ACC112 (cell line): ENCODE measurements at regions not wholly inside any gene's neighbourhood (a gene's known extent, or its start where the extent isn't known, plus 50 kb on each side); places are given as distances from the start of the nearest gene placed in this dataset.
A peak's percentile ranks its signal among the peaks of the same experiment; 100 is the strongest.

Source experiments
- H2AFZ ChIP-seq: fragments of 200-600 bp; sonication (generic); one replicate; pipeline ENCODE4 v1.6.0; 2017; ENCODE audit warnings: antibody characterized with exemption, low read length; ENCODE audit not compliant: unreplicated experiment
- H3K27ac ChIP-seq: fragments of 200-600 bp; sonication (generic); 2 replicates; pipeline ENCODE4 v1.5.1; 2014; ENCODE audit warnings: low read depth, mild to moderate bottlenecking, antibody characterized with exemption, low read length, moderate library complexity
- H3K27me3 ChIP-seq: fragments of 200-600 bp; sonication (generic); 2 replicates; pipeline ENCODE4 v1.6.1; 2014; ENCODE audit warnings: mild to moderate bottlenecking, antibody characterized with exemption, low read length, moderate library complexity, mixed read lengths; ENCODE audit not compliant: insufficient read depth
- H3K36me3 ChIP-seq: fragments of 200-600 bp; sonication (generic); 2 replicates; pipeline ENCODE4 v1.6.1; 2016; ENCODE audit warnings: mild to moderate bottlenecking, antibody characterized with exemption, low read length, moderate library complexity, mixed read lengths; ENCODE audit not compliant: insufficient read depth
- H3K4me1 ChIP-seq: fragments of 200-600 bp; sonication (generic); one replicate; pipeline ENCODE4 v1.6.1; 2016; ENCODE audit warnings: low read length, mixed read lengths; ENCODE audit not compliant: insufficient read depth, unreplicated experiment, control insufficient read depth
- H3K4me3 ChIP-seq: fragments of 200-600 bp; sonication (generic); 2 replicates; pipeline ENCODE4 v1.5.1; 2014; ENCODE audit warnings: mild to moderate bottlenecking, low read depth, low read length
- H3K79me2 ChIP-seq: fragments of 200-600 bp; sonication (generic); one replicate; pipeline ENCODE4 v1.6.0; 2016; ENCODE audit warnings: low read length; ENCODE audit not compliant: control insufficient read depth, unreplicated experiment, insufficient read depth

DNA sequence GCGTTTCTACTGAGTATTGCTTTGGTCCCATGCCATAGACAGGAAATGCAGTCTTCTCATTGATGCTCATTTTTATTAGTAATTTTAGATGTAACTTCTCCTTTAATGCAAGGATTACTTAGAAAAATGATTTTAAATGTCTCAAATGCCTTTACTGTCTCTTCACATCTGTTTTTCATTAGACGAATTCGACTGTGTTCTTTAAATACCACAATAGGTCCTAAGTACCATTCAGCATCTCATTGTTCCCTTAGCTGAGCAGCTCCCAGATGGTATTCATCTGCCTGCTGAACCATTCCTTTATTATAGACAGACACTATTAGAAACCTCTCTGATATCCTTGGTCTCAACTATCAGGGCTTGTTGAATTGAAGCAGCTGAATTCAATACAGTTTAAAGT lies 113.6 kb downstream of the LSMEM1 start:
- Histone ChIP-seq H3K4me1 (peaks cover 14% of the 10 kb centered on the region), H3K27me3 (no peaks in the 10 kb centered on the region), H3K4me3 (no peak overlapping the region), H3K79me2 (no peaks in the 10 kb centered on the region), H2AFZ (no peak overlapping the region), H3K27ac (no peak overlapping the region), H3K36me3 (no peaks in the 10 kb centered on the region)

DNA sequence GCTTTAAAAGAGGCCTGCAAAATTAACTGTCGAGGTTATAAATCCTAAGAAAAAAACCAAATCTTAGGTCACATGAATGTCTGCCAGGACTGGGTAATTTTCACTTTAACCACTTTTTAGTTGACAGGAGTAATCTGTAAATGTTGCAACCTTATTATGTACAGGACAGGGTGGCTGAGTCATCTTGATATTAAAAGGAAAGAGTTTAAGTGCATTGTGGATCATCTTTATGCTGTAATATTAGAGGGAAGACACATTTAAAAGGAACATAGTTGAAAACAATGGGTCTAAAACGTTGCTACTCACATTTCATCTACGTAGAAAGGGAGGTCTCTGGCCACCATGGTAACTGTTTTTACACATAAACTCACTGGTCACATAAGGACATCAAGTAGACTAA lies 115.5 kb downstream of the LSMEM1 start:
- Histone ChIP-seq H3K4me1 (peaks cover 14% of the 10 kb centered on the region), H3K27me3 (no peaks in the 10 kb centered on the region), H3K36me3 (no peaks in the 10 kb centered on the region), H3K79me2 (no peaks in the 10 kb centered on the region), H3K27ac (peak overlapping the region; percentile 87), H2AFZ (peak overlapping the region; percentile 8), H3K4me3 (peak overlapping the region; percentile 8; the same call in 1 of the 2 replicates)

DNA sequence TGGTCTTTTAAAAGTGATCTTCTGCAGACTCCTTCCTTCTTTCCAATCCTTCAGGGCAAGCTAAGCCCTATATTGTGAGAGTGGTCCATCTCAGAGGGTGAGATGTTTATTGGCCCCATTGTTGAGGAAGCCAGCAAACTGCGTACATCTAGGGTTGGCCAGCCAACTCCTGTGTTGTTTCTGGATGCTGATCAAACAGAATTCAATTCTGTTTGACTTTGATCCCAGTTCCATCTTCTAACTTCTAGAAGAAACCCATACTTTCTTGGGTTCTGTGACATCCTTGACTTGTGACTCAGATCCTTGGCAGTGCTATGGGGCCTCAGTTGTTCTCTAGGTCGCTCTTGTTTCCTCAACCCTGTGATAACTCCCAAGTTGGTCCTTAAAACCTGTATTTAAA lies 116.2 kb downstream of the LSMEM1 start:
- peaks cover 14% of the 10 kb centered on the region for H3K4me1 ChIP-seq
- H3K79me2 ChIP-seq = no peaks in the 10 kb centered on the region
- no peak overlapping the region for H3K4me3 ChIP-seq
- H3K36me3 ChIP-seq = no peaks in the 10 kb centered on the region
- no peaks in the 10 kb centered on the region for H3K27me3 ChIP-seq
- H2AFZ ChIP-seq = no peak overlapping the region
- peak overlapping the region; percentile 87 for H3K27ac ChIP-seq

DNA sequence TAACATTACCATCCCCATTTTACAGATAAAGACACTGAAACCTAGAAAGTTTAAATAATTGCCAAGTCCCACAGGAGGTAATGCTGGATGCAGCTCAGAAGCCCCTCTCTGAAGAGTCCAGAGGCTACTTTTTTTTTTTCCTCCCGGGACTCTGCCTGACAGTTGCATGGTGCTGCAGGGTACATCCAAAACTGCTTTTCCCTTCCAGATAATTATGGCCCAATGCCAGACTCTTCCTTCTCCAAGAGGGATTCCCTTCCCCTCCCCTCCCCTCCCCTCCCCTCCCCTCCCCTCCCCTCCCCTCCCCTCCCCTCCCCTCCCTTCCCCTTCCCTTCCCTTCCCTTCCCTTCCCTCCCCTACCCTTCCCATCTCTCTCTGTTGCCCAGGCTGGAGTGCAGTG lies 122.9 kb downstream of the LSMEM1 start:
- H3K27me3 ChIP-seq = peaks cover 7% of the 10 kb centered on the region; the same call in 1 of the 2 replicates
- H3K79me2 ChIP-seq = no peaks in the 10 kb centered on the region
- H2AFZ ChIP-seq = no peak overlapping the region

DNA sequence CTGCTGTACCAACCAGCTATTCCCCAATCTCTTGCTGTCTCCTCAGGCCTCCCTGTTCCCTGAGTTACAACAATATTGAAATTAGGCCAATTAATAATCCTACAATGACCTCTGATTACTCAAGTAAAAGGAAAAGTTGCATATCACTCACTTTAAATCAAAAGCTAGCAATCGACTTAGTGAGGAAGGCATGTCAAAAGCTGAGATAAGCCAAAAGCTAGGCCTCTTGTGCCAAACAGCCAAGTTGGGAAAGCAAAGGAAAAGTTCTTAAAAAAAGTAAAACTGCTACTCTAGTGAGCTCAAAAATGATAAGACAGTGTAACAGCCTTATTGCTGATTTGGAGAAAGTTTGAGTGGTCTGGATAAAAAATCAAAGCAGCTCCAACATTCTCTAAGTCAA lies 129.8 kb downstream of the LSMEM1 start:
- H3K27me3 ChIP-seq = 0 out of 2 replicates have a peak, but pooled peaks cover 1% of the 10 kb centered on the region
- H3K4me1 ChIP-seq = no peaks in the 10 kb centered on the region
- H3K79me2 ChIP-seq = no peaks in the 10 kb centered on the region
- H3K27ac ChIP-seq = no peak overlapping the region
- no peak overlapping the region for H3K4me3 ChIP-seq
- H3K36me3 ChIP-seq = no peaks in the 10 kb centered on the region
- H2AFZ ChIP-seq = no peak overlapping the region

More for the DNA sequence above, 122.9 kb downstream of the LSMEM1 start:
- H3K4me3 ChIP-seq = no peak overlapping the region
- H3K36me3 ChIP-seq = no peaks in the 10 kb centered on the region
- no peak overlapping the region for H3K27ac ChIP-seq
- H3K4me1 ChIP-seq = no peaks in the 10 kb centered on the region

DNA sequence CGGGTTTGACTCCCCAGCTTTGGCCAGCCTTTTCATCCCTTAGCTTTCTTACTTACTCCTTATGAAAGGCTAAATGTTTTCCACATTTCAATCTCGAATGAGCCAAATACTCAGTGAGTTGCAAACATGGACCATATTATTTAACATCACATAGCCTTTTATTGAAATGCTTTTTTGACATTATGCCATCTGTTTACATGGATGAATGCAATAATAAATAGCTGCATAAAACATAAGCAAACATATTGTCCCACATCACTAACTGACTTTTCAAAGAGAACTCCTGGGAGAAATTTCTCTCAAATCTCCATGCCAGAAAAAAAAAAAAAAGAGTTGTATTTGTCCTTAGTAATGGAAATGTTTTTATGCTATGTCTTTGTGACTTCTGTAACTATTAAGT lies 134.9 kb downstream of the LSMEM1 start:
- Histone ChIP-seq H3K4me1 (peaks cover 3% of the 10 kb centered on the region), H3K27me3 (no peaks in the 10 kb centered on the region), H3K36me3 (no peaks in the 10 kb centered on the region), H3K4me3 (no peak overlapping the region), H2AFZ (no peak overlapping the region), H3K27ac (no peak overlapping the region), H3K79me2 (no peaks in the 10 kb centered on the region)

DNA sequence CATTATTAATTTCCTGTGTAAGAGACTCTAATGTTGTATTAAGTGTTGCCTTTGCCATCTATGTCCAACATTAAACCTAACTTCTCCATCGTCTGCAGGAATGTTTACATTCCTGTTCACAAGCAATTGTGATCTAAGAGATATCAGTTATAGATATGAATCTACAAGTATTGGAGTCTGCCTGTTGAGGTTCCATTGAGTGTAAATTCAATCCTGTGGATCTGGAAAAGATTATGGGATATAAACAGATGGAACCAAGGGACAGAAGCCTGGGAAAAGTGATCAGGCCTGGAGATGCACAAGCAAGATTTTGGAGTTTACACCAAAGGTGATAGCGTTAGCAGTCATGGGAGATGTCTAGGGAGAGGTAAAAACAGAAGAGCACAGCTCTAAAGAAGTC lies 135.5 kb downstream of the LSMEM1 start:
- no peak overlapping the region for H3K4me3 ChIP-seq
- H3K27me3 ChIP-seq = no peaks in the 10 kb centered on the region
- no peaks in the 10 kb centered on the region for H3K79me2 ChIP-seq
- no peaks in the 10 kb centered on the region for H3K36me3 ChIP-seq
- H3K27ac ChIP-seq = no peak overlapping the region
- H2AFZ ChIP-seq = peak overlapping the region; percentile 80
- H3K4me1 ChIP-seq = peaks cover 3% of the 10 kb centered on the region

DNA sequence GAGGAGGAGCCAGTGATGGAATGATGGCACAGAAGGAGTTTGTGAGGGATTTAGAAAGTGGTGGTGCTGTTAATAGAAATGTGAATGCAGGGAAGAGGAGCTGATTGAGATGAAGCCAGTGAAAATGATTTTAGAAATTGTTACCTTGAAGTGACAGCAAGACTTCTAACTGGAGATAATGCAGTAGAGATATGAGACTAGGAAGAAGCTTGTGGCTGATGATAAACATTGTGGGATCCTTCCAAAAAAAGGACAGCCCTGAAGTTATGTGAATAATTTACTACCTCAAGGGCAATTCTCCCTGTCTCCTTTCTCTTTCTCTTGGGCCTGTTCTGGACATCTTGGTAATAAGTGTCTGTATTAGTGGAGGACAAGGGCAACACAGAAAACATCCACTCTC lies 138.6 kb downstream of the LSMEM1 start:
- Histone ChIP-seq H3K36me3 (no peaks in the 10 kb centered on the region), H3K79me2 (no peaks in the 10 kb centered on the region), H2AFZ (no peak overlapping the region), H3K27me3 (no peaks in the 10 kb centered on the region), H3K4me1 (peaks cover 3% of the 10 kb centered on the region), H3K27ac (no peak overlapping the region), H3K4me3 (no peak overlapping the region)

DNA sequence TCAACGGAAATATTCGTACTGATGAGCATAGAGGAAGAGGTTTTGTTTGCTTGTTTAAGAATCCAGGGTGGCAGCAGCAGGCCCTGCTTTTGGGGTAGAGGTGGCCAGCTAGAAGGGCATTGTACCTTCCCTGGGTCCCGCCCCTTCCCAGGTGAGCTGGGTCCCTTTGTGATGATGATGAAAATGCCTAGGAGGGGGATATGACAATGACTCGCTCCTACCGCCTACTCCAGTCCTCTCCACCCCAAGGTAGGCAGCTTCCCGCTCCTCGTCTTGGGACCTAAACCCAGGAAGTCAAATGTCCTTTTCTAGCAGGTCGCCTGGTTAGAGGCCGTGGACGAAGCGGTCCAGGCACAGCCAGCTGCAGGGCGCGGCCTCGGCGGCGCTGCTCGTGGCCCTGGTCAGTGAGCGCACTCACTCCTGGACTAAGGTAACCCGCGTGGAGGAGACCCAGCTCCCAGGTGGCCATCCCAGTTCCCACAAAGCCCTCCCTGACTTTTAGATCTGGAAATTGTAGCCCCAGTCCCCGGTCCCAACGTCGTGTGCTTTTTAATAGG lies 141.4 kb downstream of the LSMEM1 start:
- Histone ChIP-seq H2AFZ (no peak overlapping the region), H3K27me3 (no peaks in the 10 kb centered on the region), H3K27ac (no peak overlapping the region), H3K4me1 (no peaks in the 10 kb centered on the region), H3K36me3 (no peaks in the 10 kb centered on the region), H3K79me2 (no peaks in the 10 kb centered on the region), H3K4me3 (no peak overlapping the region)

DNA sequence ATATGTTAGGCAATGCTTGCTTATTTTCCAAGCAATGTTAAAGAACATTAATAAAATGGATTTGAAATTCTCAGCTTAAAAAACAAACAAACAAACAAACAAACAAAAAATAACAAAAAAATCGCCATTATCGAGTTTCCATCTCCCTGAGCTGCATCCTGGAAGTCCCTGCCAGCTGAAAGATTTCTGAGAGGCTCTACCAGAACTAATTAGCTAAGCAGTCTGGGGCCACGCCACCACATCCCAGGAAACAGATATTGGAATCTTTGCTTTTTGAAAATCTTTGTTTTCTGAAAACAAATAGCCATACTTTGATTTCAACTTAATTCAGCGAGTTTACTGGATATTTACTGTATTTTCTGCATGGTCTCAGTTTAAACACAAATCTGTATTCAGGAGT lies 143.6 kb downstream of the LSMEM1 start:
- H3K4me1 ChIP-seq = no peaks in the 10 kb centered on the region
- no peaks in the 10 kb centered on the region for H3K36me3 ChIP-seq
- H3K27ac ChIP-seq = no peak overlapping the region
- H3K79me2 ChIP-seq = no peaks in the 10 kb centered on the region
- H3K27me3 ChIP-seq = no peaks in the 10 kb centered on the region
- H3K4me3 ChIP-seq = no peak overlapping the region
- H2AFZ ChIP-seq = no peak overlapping the region

DNA sequence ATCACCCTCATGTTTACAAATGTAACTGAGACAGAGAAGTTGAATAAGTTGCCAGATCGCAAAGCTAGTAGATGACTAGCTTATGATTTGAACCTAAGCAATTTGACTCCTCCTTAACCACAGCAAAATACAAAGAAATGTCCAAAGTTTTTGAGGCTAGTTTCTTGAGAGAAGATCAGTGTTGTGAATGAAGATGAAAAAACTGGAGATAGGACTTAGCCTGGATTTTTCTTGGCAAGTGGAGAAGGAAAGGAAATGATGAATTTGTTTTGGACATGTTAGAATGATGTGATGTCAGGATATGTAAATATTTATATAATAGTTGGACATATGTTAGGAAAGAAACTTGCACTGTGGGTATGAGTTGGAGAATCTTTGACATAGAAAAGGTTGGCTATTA lies 149.8 kb downstream of the LSMEM1 start:
- Histone ChIP-seq H2AFZ (peak overlapping the region; percentile 54), H3K27ac (peak overlapping the region; percentile 85), H3K4me3 (peak overlapping the region; percentile 42; the same call in 1 of the 2 replicates), H3K36me3 (no peaks in the 10 kb centered on the region), H3K4me1 (peaks cover 13% of the 10 kb centered on the region), H3K27me3 (no peaks in the 10 kb centered on the region), H3K79me2 (no peaks in the 10 kb centered on the region)
